H1 (cell line): ENCODE measurements at regions not wholly inside any gene's neighbourhood (a gene's known extent, or its start where the extent isn't known, plus 50 kb on each side); places are given as distances from the start of the nearest gene placed in this dataset.

ENCODE experiments used
- CTCF ChIA-PET: fragments of 300-600 bp; sonication (Branson Sonifier 250); formaldehyde crosslinking; loops from one replicate; lab custom pipeline; 2021; ENCODE audit not compliant: partially characterized antibody; lab: Charles Lee
- POLR2A ChIA-PET: fragments of 300-600 bp; sonication (Branson Sonifier 250); formaldehyde crosslinking; loops from one replicate; lab custom pipeline; 2021; ENCODE audit warnings: inconsistent platforms; ENCODE audit not compliant: partially characterized antibody; lab: Charles Lee
- DNase-seq, 2 experiments: peaks; one replicate each; pipeline versions ENCODE4 v3.0.0 to v3.0.0-alpha.2; 2010 to 2022; ENCODE audit warnings: low spot score in 2 of 2, low read depth in 1 of 2, mixed read lengths in 1 of 2
- FAIRE-seq: peaks from 2 replicates; lab custom pipeline; 2011; peaks lifted over from hg19 to GRCh38; lab: Jason Lieb, UNC
- H2AFZ ChIP-seq: 2 replicates; pipeline ENCODE4 v1.8.1; 2012; ENCODE audit warnings: low read length, inconsistent platforms
- H2AK5ac ChIP-seq: 2 replicates; pipeline ENCODE4 v1.6.1; 2013; ENCODE audit warnings: low read depth, low read length
- H2BK120ac ChIP-seq: replicated peaks from 2 replicates; pipeline ENCODE3; 2013; ENCODE audit warnings: low read depth, low read length, inconsistent platforms
- H2BK12ac ChIP-seq: 2 replicates; pipeline ENCODE4 v1.6.1; 2013; ENCODE audit warnings: low read depth, low read length
- H2BK15ac ChIP-seq: 2 replicates; pipeline ENCODE4 v1.6.1; 2013; ENCODE audit warnings: low read length
- H2BK20ac ChIP-seq: 2 replicates; pipeline ENCODE4 v1.6.1; 2013; ENCODE audit warnings: low read length
- H2BK5ac ChIP-seq: 2 replicates; pipeline ENCODE4 v1.6.1; 2013; ENCODE audit warnings: low read depth, low read length
- H3K14ac ChIP-seq: 2 replicates; pipeline ENCODE4 v1.6.1; 2013; ENCODE audit warnings: inconsistent platforms; ENCODE audit not compliant: insufficient read length
- H3K18ac ChIP-seq: 2 replicates; pipeline ENCODE4 v1.6.1; 2013; ENCODE audit warnings: low read length; ENCODE audit errors: extremely low read depth
- H3K23ac ChIP-seq: 2 replicates; pipeline ENCODE4 v1.6.1; 2013; ENCODE audit warnings: inconsistent platforms; ENCODE audit not compliant: insufficient read length
- H3K23me2 ChIP-seq: 2 replicates; pipeline ENCODE4 v1.6.1; 2013; ENCODE audit warnings: low read depth, low read length
- H3K27ac ChIP-seq: 2 replicates; pipeline ENCODE4 v1.6.1; 2011; ENCODE audit warnings: low read depth, low read length, inconsistent platforms
- H3K27me3 ChIP-seq, 4 experiments: replicated peaks in 1 of 4; 1 replicate in 1 of 4; 2 replicates in 3 of 4; pipeline versions ENCODE4 v1.6.1 to v1.8.1; 2011 to 2013; ENCODE audit warnings: low read length in 3 of 4, mild to moderate bottlenecking in 3 of 4, inconsistent platforms in 2 of 4, mixed read lengths in 2 of 4, moderate library complexity in 1 of 4; ENCODE audit not compliant: control insufficient read depth in 3 of 4, insufficient read depth in 3 of 4; ENCODE audit errors: extremely low read depth in 1 of 4
- H3K36me3 ChIP-seq, 4 experiments: 2 replicates each; pipeline versions ENCODE4 v1.6.1 to v1.8.1; 2011 to 2013; ENCODE audit warnings: mild to moderate bottlenecking in 4 of 4, low read length in 3 of 4, moderate library complexity in 2 of 4, control low read depth in 1 of 4, inconsistent platforms in 1 of 4; ENCODE audit not compliant: insufficient read depth in 4 of 4, control insufficient read depth in 2 of 4
- H3K4ac ChIP-seq: replicated peaks from 2 replicates; pipeline ENCODE3; 2013; ENCODE audit warnings: low read length, low read depth, mixed read lengths, inconsistent platforms; ENCODE audit not compliant: insufficient read length
- H3K4me1 ChIP-seq, 4 experiments: replicated peaks in 1 of 4; 1 replicate in 1 of 4; 2 replicates in 3 of 4; pipeline versions ENCODE4 v1.6.1 to v1.8.1; 2011 to 2013; ENCODE audit warnings: low read length in 3 of 4, inconsistent platforms in 2 of 4, mixed read lengths in 1 of 4; ENCODE audit not compliant: insufficient read depth in 4 of 4, control insufficient read depth in 3 of 4
- H3K4me2 ChIP-seq, 2 experiments: 2 replicates each; pipeline versions ENCODE4 v1.6.1 to v1.8.1; 2011 to 2013; ENCODE audit warnings: low read depth in 2 of 2, low read length in 2 of 2, control low read depth in 1 of 2, inconsistent platforms in 1 of 2, mild to moderate bottlenecking in 1 of 2; ENCODE audit not compliant: insufficient read depth in 1 of 2
- H3K4me3 ChIP-seq, 4 experiments: fragments of 200-600, 300-600 bp in 1 of 4; sonication (generic), shearing (Covaris generic), sonication (Bioruptor Twin) in 1 of 4; 2 replicates each; pipeline versions ENCODE4 v1.5.1 to v1.8.1; 2011 to 2016; ENCODE audit warnings: low read length in 4 of 4, low read depth in 3 of 4, control low read depth in 2 of 4, inconsistent platforms in 2 of 4, mild to moderate bottlenecking in 2 of 4, mixed read lengths in 1 of 4, moderate library complexity in 1 of 4; ENCODE audit not compliant: insufficient read depth in 2 of 4; ENCODE audit errors: extremely low read depth in 1 of 4
- H3K56ac ChIP-seq: replicated peaks from 2 replicates; pipeline ENCODE3; 2013; ENCODE audit warnings: low read depth, mild to moderate bottlenecking, mixed read lengths, low read length, inconsistent platforms; ENCODE audit not compliant: insufficient read length
- H3K79me1 ChIP-seq: 2 replicates; pipeline ENCODE4 v1.6.1; 2013; ENCODE audit warnings: low read depth, low read length, control low read depth
- H3K79me2 ChIP-seq, 2 experiments: 2 replicates each; pipeline versions ENCODE4 v1.6.1 to v1.8.1; 2012 to 2013; ENCODE audit warnings: low read length in 2 of 2, mild to moderate bottlenecking in 2 of 2, inconsistent platforms in 1 of 2; ENCODE audit not compliant: insufficient read depth in 2 of 2, control insufficient read depth in 1 of 2
- H3K9ac ChIP-seq, 4 experiments: replicated peaks in 1 of 4; 1 replicate in 1 of 4; 2 replicates in 3 of 4; pipeline versions ENCODE4 v1.6.1 to v1.8.1; 2011 to 2013; ENCODE audit warnings: low read depth in 3 of 4, low read length in 3 of 4, control low read depth in 2 of 4, mild to moderate bottlenecking in 2 of 4, moderate library complexity in 2 of 4, inconsistent platforms in 1 of 4; ENCODE audit errors: extremely low read depth in 1 of 4
- H3K9me3 ChIP-seq, 2 experiments: 2 replicates each; pipeline versions ENCODE4 v1.6.1 to v1.8.1; 2012 to 2013; ENCODE audit warnings: mild to moderate bottlenecking in 2 of 2, moderate library complexity in 2 of 2, control low read depth in 1 of 2, inconsistent platforms in 1 of 2, low read depth in 1 of 2, low read length in 1 of 2, mixed read lengths in 1 of 2; ENCODE audit not compliant: insufficient read depth in 2 of 2
- H4K20me1 ChIP-seq, 2 experiments: replicated peaks in 1 of 2; 2 replicates each; pipeline versions ENCODE3 to v1.8.1; 2011 to 2013; ENCODE audit warnings: inconsistent platforms in 2 of 2, low read length in 2 of 2, mild to moderate bottlenecking in 1 of 2; ENCODE audit not compliant: insufficient read depth in 2 of 2, control insufficient read depth in 1 of 2
- H4K5ac ChIP-seq: 2 replicates; pipeline ENCODE4 v1.6.1; 2013; ENCODE audit warnings: low read length, low read depth, mixed read lengths, inconsistent platforms; ENCODE audit not compliant: insufficient read length
- H4K8ac ChIP-seq: 2 replicates; pipeline ENCODE4 v1.8.0; 2013; ENCODE audit warnings: mild to moderate bottlenecking, moderate library complexity, low read length, inconsistent platforms; ENCODE audit not compliant: insufficient read depth; ENCODE audit errors: extremely low read depth
- H4K91ac ChIP-seq: replicated peaks from 2 replicates; pipeline ENCODE3; 2013; ENCODE audit warnings: low read length, mixed read lengths, inconsistent platforms; ENCODE audit not compliant: insufficient read length
- CBX8 ChIP-seq: fragments of 300-800, 300-1000 bp; sonication (generic); IDR thresholded peaks from 2 replicates; pipeline ENCODE4 v1.7.1; 2016; ENCODE audit warnings: low read depth, low read length, borderline replicate concordance
- CEBPB ChIP-seq: IDR thresholded peaks from 2 replicates; pipeline ENCODE4 v1.6.1; 2012; ENCODE audit warnings: low read depth, low read length
- GABPA ChIP-seq: IDR thresholded peaks from 2 replicates; pipeline ENCODE4 v1.6.1; 2011; ENCODE audit warnings: mild to moderate bottlenecking, low read length, moderate library complexity, borderline replicate concordance; ENCODE audit not compliant: insufficient read depth
- GTF2F1 ChIP-seq: IDR thresholded peaks from 2 replicates; pipeline ENCODE4 v1.6.1; 2012; ENCODE audit warnings: low read depth, low read length, improper control_type of control experiment, borderline replicate concordance
- HDAC6 ChIP-seq: IDR thresholded peaks from one replicate; pipeline ENCODE4 v1.7.1; 2012; ENCODE audit warnings: low read depth, mild to moderate bottlenecking, inconsistent platforms, low read length, moderate library complexity
- JUND ChIP-seq: IDR thresholded peaks from 2 replicates; pipeline ENCODE4 v1.6.1; 2011; ENCODE audit warnings: mild to moderate bottlenecking, improper control_type of control experiment, low read length
- SIRT6 ChIP-seq: IDR thresholded peaks from one replicate; pipeline ENCODE4 v1.7.1; 2012; ENCODE audit warnings: low read length, inconsistent platforms
- TBP ChIP-seq: IDR thresholded peaks from 2 replicates; pipeline ENCODE4 v1.6.1; 2011; ENCODE audit warnings: low read depth, low read length, improper control_type of control experiment
- WGBS, 2 experiments: shearing (Covaris generic) in 1 of 2; methylation state at CpG; one replicate each; pipeline versions ENCODE4 v1.1.6 to v1.1.7; 2013 to 2015; ENCODE audit warnings: low lambda C conversion rate in 2 of 2, mixed read lengths in 2 of 2, inconsistent platforms in 1 of 2, low coverage in 1 of 2, missing lambda C conversion rate in 1 of 2; ENCODE audit not compliant: insufficient replicate concordance in 2 of 2, insufficient coverage in 1 of 2, insufficient read length in 1 of 2; ENCODE audit errors: extremely low coverage in 1 of 2, missing lambda C conversion rate in 1 of 2; 5-methylcytosine and 5-hydroxymethylcytosine counted together
- TF ChIP-seq, protein P1 (sequence below): IDR thresholded peaks from 2 replicates; pipeline ENCODE4 v1.6.1; 2011; ENCODE audit warnings: low read depth, mild to moderate bottlenecking, low read length; ENCODE audit not compliant: insufficient read depth
- TF ChIP-seq, protein P2 (sequence below): IDR thresholded peaks from 2 replicates; pipeline ENCODE4 v1.6.1; 2011; ENCODE audit warnings: low read length, improper control_type of control experiment

DNA sequence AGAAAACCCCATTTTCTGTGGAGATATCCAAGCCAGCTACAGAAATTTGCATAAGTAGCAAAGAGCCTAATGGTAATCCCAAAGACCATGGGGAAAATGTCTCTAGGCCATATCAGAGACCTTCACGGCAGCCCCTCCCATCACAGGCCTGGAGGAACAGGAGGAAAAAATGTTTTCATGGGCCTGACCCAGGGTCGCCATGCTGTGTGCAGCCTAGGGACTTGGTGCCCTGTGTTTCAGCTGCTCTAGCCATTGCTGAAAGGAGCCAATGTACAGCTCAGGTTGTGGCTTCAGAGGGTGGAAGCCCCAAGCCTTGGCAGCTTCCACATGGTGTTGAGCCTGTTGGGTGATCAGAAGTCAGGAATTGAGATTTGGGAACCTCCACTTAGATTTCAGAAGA is 1150.7 kb downstream of the OTOL1 start:
- H3K79me2 ChIP-seq, result no peaks in the 10 kb centered on the region
- DNase-seq (no peak), FAIRE-seq (no peak)
- WGBS, 2 experiments, result 90% methylated on average over 1 of the region's 2 CpGs; no CpG with 5 or more reads in 1 of the 2 experiments
- no peak overlapping the region for H3K4ac ChIP-seq
- TF ChIP-seq JUND, result no peak
- TF ChIP-seq GABPA, result no peak
- no peak for TF ChIP-seq HDAC6
- TF ChIP-seq CEBPB, result no peak
- no peak for TF ChIP-seq GTF2F1
- TF ChIP-seq, protein P1, sequence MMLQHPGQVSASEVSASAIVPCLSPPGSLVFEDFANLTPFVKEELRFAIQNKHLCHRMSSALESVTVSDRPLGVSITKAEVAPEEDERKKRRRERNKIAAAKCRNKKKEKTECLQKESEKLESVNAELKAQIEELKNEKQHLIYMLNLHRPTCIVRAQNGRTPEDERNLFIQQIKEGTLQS, result no peak
- TF ChIP-seq, protein P2, sequence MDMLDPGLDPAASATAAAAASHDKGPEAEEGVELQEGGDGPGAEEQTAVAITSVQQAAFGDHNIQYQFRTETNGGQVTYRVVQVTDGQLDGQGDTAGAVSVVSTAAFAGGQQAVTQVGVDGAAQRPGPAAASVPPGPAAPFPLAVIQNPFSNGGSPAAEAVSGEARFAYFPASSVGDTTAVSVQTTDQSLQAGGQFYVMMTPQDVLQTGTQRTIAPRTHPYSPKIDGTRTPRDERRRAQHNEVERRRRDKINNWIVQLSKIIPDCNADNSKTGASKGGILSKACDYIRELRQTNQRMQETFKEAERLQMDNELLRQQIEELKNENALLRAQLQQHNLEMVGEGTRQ, result no peak
- TF ChIP-seq SIRT6, result no peak
- TF ChIP-seq CBX8, result no peak
- TF ChIP-seq TBP, result no peak
- no peak overlapping the region for H2BK20ac ChIP-seq
- no peak overlapping the region for H3K4me3 ChIP-seq
- H3K18ac ChIP-seq, result no peak overlapping the region
- no peak overlapping the region for H2AK5ac ChIP-seq
- CTCF ChIA-PET, result interaction anchor here (1.5 kb wide), 1 partner anchor 12 kb away, joined by 3 read pairs; no protein-coding TSS in a partner anchor
- H3K4me2 ChIP-seq, result no peak overlapping the region
- H3K23ac ChIP-seq, result no peak overlapping the region
- H3K27me3 ChIP-seq, result no peaks in the 10 kb centered on the region
- POLR2A ChIA-PET, result no interaction called here
- H3K14ac ChIP-seq, result no peak overlapping the region
- no peak overlapping the region for H3K27ac ChIP-seq
- H3K56ac ChIP-seq, result no peak overlapping the region
- no peak overlapping the region for H4K91ac ChIP-seq
- no peaks in the 10 kb centered on the region for H4K20me1 ChIP-seq
- no peaks in the 10 kb centered on the region for H3K23me2 ChIP-seq
- H3K79me1 ChIP-seq, result no peaks in the 10 kb centered on the region
- no peaks in the 10 kb centered on the region for H3K4me1 ChIP-seq
- no peak overlapping the region for H2BK12ac ChIP-seq
- no peaks in the 10 kb centered on the region for H3K36me3 ChIP-seq
- no peak overlapping the region for H4K5ac ChIP-seq
- H4K8ac ChIP-seq, result no peak overlapping the region
- H2BK5ac ChIP-seq, result no peak overlapping the region
- peaks cover 19 to 20% of the 10 kb centered on the region in 2 experiments for H3K9me3 ChIP-seq
- no peak overlapping the region for H2AFZ ChIP-seq
- H2BK120ac ChIP-seq, result no peak overlapping the region
- no peak overlapping the region for H3K9ac ChIP-seq
- H2BK15ac ChIP-seq, result no peak overlapping the region
